ENCODE measurements at regions not wholly inside any gene's neighbourhood (a gene's known extent, or its start where the extent isn't known, plus 50 kb on each side); places are given as distances from the start of the nearest gene placed in this dataset.

GRCh38 chr3:24052446-24052845, 107.4 kb downstream of the NR1D2 start:
- no peak overlapping the region for H3K4me3 ChIP-seq (ENCODE audit: extremely low read depth in 1 of 4, insufficient read depth in 2 of 4, low read depth in 3 of 4, low read length in 4 of 4)
- no peak overlapping the region for H3K56ac ChIP-seq (replicated peaks; ENCODE audit: insufficient read length, low read depth, low read length)
- H3K18ac ChIP-seq (ENCODE audit: extremely low read depth, low read length): no peak overlapping the region
- no peak for DNase-seq (ENCODE audit: low read depth in 1 of 2, low spot score in 2 of 2)
- no peak overlapping the region for H4K91ac ChIP-seq (replicated peaks; ENCODE audit: insufficient read length, low read length)
- no peaks in the 10 kb centered on the region for H4K20me1 ChIP-seq (replicated peaks in 1 of 2; ENCODE audit: control insufficient read depth in 1 of 2, insufficient read depth in 2 of 2, low read length in 2 of 2)
- H3K27me3 ChIP-seq (replicated peaks in 1 of 4; ENCODE audit: control insufficient read depth in 3 of 4, extremely low read depth in 1 of 4, insufficient read depth in 3 of 4, low read length in 3 of 4): no peaks in the 10 kb centered on the region; a peak in 1 of 7 replicates
- ChIA-PET CTCF (ENCODE audit: partially characterized antibody) (no interaction called here), POLR2A (ENCODE audit: partially characterized antibody) (no interaction called here)
- H3K9ac ChIP-seq (replicated peaks in 1 of 4; ENCODE audit: extremely low read depth in 1 of 4, low read depth in 3 of 4, low read length in 3 of 4): no peak overlapping the region
- H2BK5ac ChIP-seq (ENCODE audit: low read depth, low read length): no peak overlapping the region
- no peak overlapping the region for H2BK20ac ChIP-seq (ENCODE audit: low read length)
- no peak overlapping the region for H2AK5ac ChIP-seq (ENCODE audit: low read depth, low read length)
- H3K79me2 ChIP-seq (ENCODE audit: control insufficient read depth in 1 of 2, insufficient read depth in 2 of 2, low read length in 2 of 2): no peaks in the 10 kb centered on the region
- H3K23ac ChIP-seq (ENCODE audit: insufficient read length): no peak overlapping the region
- no peak overlapping the region for H2BK15ac ChIP-seq (ENCODE audit: low read length)
- no peaks in the 10 kb centered on the region for H3K36me3 ChIP-seq (ENCODE audit: control insufficient read depth in 2 of 4, insufficient read depth in 4 of 4, low read length in 3 of 4)
- no peak overlapping the region for H3K14ac ChIP-seq (ENCODE audit: insufficient read length)
- H3K4ac ChIP-seq (replicated peaks; ENCODE audit: insufficient read length, low read depth, low read length): no peak overlapping the region
- no peak overlapping the region for H2BK12ac ChIP-seq (ENCODE audit: low read depth, low read length)
- H3K27ac ChIP-seq (ENCODE audit: low read depth, low read length): no peak overlapping the region
- H4K8ac ChIP-seq (ENCODE audit: extremely low read depth, insufficient read depth, low read length): no peak overlapping the region
- no peaks in the 10 kb centered on the region for H3K9me3 ChIP-seq (ENCODE audit: insufficient read depth in 2 of 2, low read depth in 1 of 2, low read length in 1 of 2)
- H3K4me2 ChIP-seq (ENCODE audit: insufficient read depth in 1 of 2, low read depth in 2 of 2, low read length in 2 of 2): no peak overlapping the region
- no peak for FAIRE-seq
- no peak overlapping the region for H4K5ac ChIP-seq (ENCODE audit: insufficient read length, low read depth, low read length)
- H3K23me2 ChIP-seq (ENCODE audit: low read depth, low read length): no peaks in the 10 kb centered on the region
- no peaks in the 10 kb centered on the region for H3K4me1 ChIP-seq (replicated peaks in 1 of 4; ENCODE audit: control insufficient read depth in 3 of 4, insufficient read depth in 4 of 4, low read length in 3 of 4)
- H3K79me1 ChIP-seq (ENCODE audit: low read depth, low read length): no peaks in the 10 kb centered on the region
- H2BK120ac ChIP-seq (replicated peaks; ENCODE audit: low read depth, low read length): no peak overlapping the region
- no peak overlapping the region for H2AFZ ChIP-seq (ENCODE audit: low read length)
- TF ChIP-seq TAF1 (IDR thresholded peaks at IDR 0.05; ENCODE audit: low read depth, low read length) (no peak), POLR2A (IDR thresholded peaks at IDR 0.05; ENCODE audit: control extremely low read depth in 1 of 2, low read depth in 2 of 2, low read length in 2 of 2) (no peak), CHD2 (IDR thresholded peaks at IDR 0.05; ENCODE audit: low read length) (no peak), HDAC6 (IDR thresholded peaks at IDR 0.05; ENCODE audit: low read depth, low read length) (no peak), ZNF274 (IDR thresholded peaks at IDR 0.05; ENCODE audit: borderline replicate concordance, extremely low read depth, low read length) (no peak), POLR2AphosphoS5 (IDR thresholded peaks at IDR 0.05; ENCODE audit: low read depth, low read length) (no peak), CBX5 (IDR thresholded peaks at IDR 0.05; ENCODE audit: low read depth, low read length) (no peak), BACH1 (IDR thresholded peaks at IDR 0.05; ENCODE audit: low read length) (no peak), GTF2F1 (IDR thresholded peaks at IDR 0.05; ENCODE audit: borderline replicate concordance, low read depth, low read length) (no peak), GABPA (IDR thresholded peaks at IDR 0.05; ENCODE audit: borderline replicate concordance, insufficient read depth, low read length) (no peak), USF2 (IDR thresholded peaks at IDR 0.05; ENCODE audit: low read length) (no peak), SAP30 (IDR thresholded peaks at IDR 0.05; ENCODE audit: insufficient read depth, insufficient replicate concordance, low read length) (no peak), SIN3A (conservative IDR thresholded peaks at IDR 0.05 in 1 of 2, IDR thresholded peaks at IDR 0.05 in 1 of 2; ENCODE audit: low read depth in 1 of 2, low read length in 2 of 2) (no peak), TCF12 (IDR thresholded peaks at IDR 0.05; ENCODE audit: low read depth, low read length) (no peak), EZH2 (IDR thresholded peaks at IDR 0.05; ENCODE audit: low read depth, low read length, severe bottlenecking) (no peak), EGR1 (IDR thresholded peaks at IDR 0.05; ENCODE audit: borderline replicate concordance, low read depth, low read length) (no peak)

All from H1 (cell line).